Keratinocyte (primary cell): ENCODE measurements at regions not wholly inside any gene's neighbourhood (a gene's known extent, or its start where the extent isn't known, plus 50 kb on each side); places are given as distances from the start of the nearest gene placed in this dataset.

Source experiments
- DNase-seq: peaks from one replicate; pipeline ENCODE4 v3.0.0-alpha.2; 2011; ENCODE audit warnings: low read depth, missing footprints, low spot score
- FAIRE-seq: peaks from 2 replicates; lab custom pipeline; 2011; peaks lifted over from hg19 to GRCh38; lab: Jason Lieb, UNC
- H2AFZ ChIP-seq: 2 replicates; pipeline ENCODE4 v1.6.0; 2012; ENCODE audit warnings: low read length, control low read depth, inconsistent platforms; ENCODE audit not compliant: control insufficient read depth
- H3K27ac ChIP-seq: 2 replicates; pipeline ENCODE4 v1.5.1; 2011; ENCODE audit warnings: low read length; ENCODE audit not compliant: control insufficient read depth, insufficient read depth
- H3K27me3 ChIP-seq: 3 replicates; pipeline ENCODE4 v1.6.0; 2011; ENCODE audit warnings: low read length; ENCODE audit not compliant: control insufficient read depth, insufficient read depth; ENCODE audit errors: extremely low read depth
- H3K36me3 ChIP-seq, 2 experiments: 2 replicates in 1 of 2; 3 replicates in 1 of 2; pipeline ENCODE4 v1.5.1; 2011; ENCODE audit warnings: low read length in 2 of 2, mild to moderate bottlenecking in 1 of 2; ENCODE audit not compliant: control insufficient read depth in 2 of 2, insufficient read depth in 2 of 2; ENCODE audit errors: extremely low read depth in 1 of 2
- H3K4me1 ChIP-seq: 3 replicates; pipeline ENCODE4 v1.5.1; 2011; ENCODE audit warnings: low read length; ENCODE audit not compliant: control insufficient read depth, insufficient read depth; ENCODE audit errors: extremely low read depth
- H3K4me2 ChIP-seq: 3 replicates; pipeline ENCODE4 v1.6.0; 2011; ENCODE audit warnings: low read depth, low read length; ENCODE audit not compliant: control insufficient read depth, insufficient read depth; ENCODE audit errors: extremely low read depth
- H3K4me3 ChIP-seq, 3 experiments: fragments of 200-600 bp in 1 of 3; sonication (generic) in 1 of 3; 2 replicates in 2 of 3; 3 replicates in 1 of 3; pipeline ENCODE4 v1.5.1; 2011 to 2016; ENCODE audit warnings: low read length in 3 of 3, mild to moderate bottlenecking in 3 of 3, control low read depth in 2 of 3, inconsistent platforms in 1 of 3, low read depth in 1 of 3, mixed read lengths in 1 of 3, mixed run types in 1 of 3, moderate library complexity in 1 of 3; ENCODE audit not compliant: control insufficient read depth in 2 of 3, insufficient read depth in 2 of 3; ENCODE audit errors: extremely low read depth in 1 of 3
- H3K79me2 ChIP-seq: 2 replicates; pipeline ENCODE4 v1.6.0; 2012; ENCODE audit warnings: low read length; ENCODE audit not compliant: control insufficient read depth, insufficient read depth
- H3K9ac ChIP-seq: 3 replicates; pipeline ENCODE4 v1.6.0; 2011; ENCODE audit warnings: low read length; ENCODE audit not compliant: control insufficient read depth, insufficient read depth; ENCODE audit errors: extremely low read depth
- H3K9me1 ChIP-seq: 3 replicates; pipeline ENCODE4 v1.6.0; 2011; ENCODE audit warnings: low read length; ENCODE audit not compliant: control insufficient read depth, insufficient read depth; ENCODE audit errors: extremely low read depth
- H3K9me3 ChIP-seq: 2 replicates; pipeline ENCODE4 v1.5.1; 2012; ENCODE audit warnings: low read depth, low read length; ENCODE audit not compliant: control insufficient read depth
- H4K20me1 ChIP-seq: 3 replicates; pipeline ENCODE4 v1.6.0; 2011; ENCODE audit warnings: low read length; ENCODE audit not compliant: control insufficient read depth, insufficient read depth; ENCODE audit errors: extremely low read depth
- EZH2 ChIP-seq: IDR thresholded peaks from one replicate; pipeline ENCODE4 v1.6.1; 2012; ENCODE audit warnings: inconsistent platforms, mild to moderate bottlenecking, low read length, moderate library complexity
- dilution Hi-C: fragments of 300-500 bp; cut with MboI; formaldehyde crosslinking; loops from one replicate; pipeline ENCODE4 v1.7.0; 2020; ENCODE audit warnings: low sequenced_read_pairs; ENCODE audit not compliant: extremely low pct_ligation_motif_present
- TF ChIP-seq, protein P1 (sequence below), 3 experiments: IDR thresholded peaks in 1 of 3; conservative IDR thresholded peaks in 1 of 3; optimal IDR thresholded peaks in 1 of 3; 2 replicates in 2 of 3; 3 replicates in 1 of 3; pipeline versions ENCODE3 to v1.5.1; 2011; ENCODE audit warnings: low read length in 3 of 3, mild to moderate bottlenecking in 3 of 3, moderate library complexity in 2 of 3, control low read depth in 1 of 3, inconsistent platforms in 1 of 3; ENCODE audit not compliant: insufficient read depth in 2 of 3; ENCODE audit errors: extremely low read depth in 1 of 3

GRCh38 chr11:95363708-95364107 is 132.7 kb upstream of the SESN3 start:
- no peak overlapping the region for H2AFZ ChIP-seq
- peaks cover 35% of the 10 kb centered on the region for H3K4me1 ChIP-seq
- no peaks in the 10 kb centered on the region for H3K36me3 ChIP-seq
- H4K20me1 ChIP-seq, result no peaks in the 10 kb centered on the region
- H3K4me3 ChIP-seq, result no peak overlapping the region
- TF ChIP-seq, protein P1, sequence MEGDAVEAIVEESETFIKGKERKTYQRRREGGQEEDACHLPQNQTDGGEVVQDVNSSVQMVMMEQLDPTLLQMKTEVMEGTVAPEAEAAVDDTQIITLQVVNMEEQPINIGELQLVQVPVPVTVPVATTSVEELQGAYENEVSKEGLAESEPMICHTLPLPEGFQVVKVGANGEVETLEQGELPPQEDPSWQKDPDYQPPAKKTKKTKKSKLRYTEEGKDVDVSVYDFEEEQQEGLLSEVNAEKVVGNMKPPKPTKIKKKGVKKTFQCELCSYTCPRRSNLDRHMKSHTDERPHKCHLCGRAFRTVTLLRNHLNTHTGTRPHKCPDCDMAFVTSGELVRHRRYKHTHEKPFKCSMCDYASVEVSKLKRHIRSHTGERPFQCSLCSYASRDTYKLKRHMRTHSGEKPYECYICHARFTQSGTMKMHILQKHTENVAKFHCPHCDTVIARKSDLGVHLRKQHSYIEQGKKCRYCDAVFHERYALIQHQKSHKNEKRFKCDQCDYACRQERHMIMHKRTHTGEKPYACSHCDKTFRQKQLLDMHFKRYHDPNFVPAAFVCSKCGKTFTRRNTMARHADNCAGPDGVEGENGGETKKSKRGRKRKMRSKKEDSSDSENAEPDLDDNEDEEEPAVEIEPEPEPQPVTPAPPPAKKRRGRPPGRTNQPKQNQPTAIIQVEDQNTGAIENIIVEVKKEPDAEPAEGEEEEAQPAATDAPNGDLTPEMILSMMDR (optimal IDR thresholded peaks at IDR 0.05 in 1 of 3, IDR thresholded peaks at IDR 0.05 in 1 of 3, conservative IDR thresholded peaks at IDR 0.05 in 1 of 3; ENCODE audit: extremely low read depth in 1 of 3, insufficient read depth in 2 of 3, low read length in 3 of 3), result no peak
- no peak for TF ChIP-seq EZH2
- no peak overlapping the region for H3K9ac ChIP-seq
- no peaks in the 10 kb centered on the region for H3K9me1 ChIP-seq
- FAIRE-seq, result no peak
- no peaks in the 10 kb centered on the region for H3K9me3 ChIP-seq
- H3K79me2 ChIP-seq, result no peaks in the 10 kb centered on the region
- no peak overlapping the region for H3K4me2 ChIP-seq
- DNase-seq, result no peak
- no peak overlapping the region for H3K27ac ChIP-seq
- H3K27me3 ChIP-seq, result no peaks in the 10 kb centered on the region
- dilution Hi-C loops, result no loop called here

GRCh38 chr11:95363164-95363563 is 132.2 kb upstream of the SESN3 start:
- H3K36me3 ChIP-seq, result no peaks in the 10 kb centered on the region
- H3K4me3 ChIP-seq, result no peak overlapping the region
- no peaks in the 10 kb centered on the region for H3K79me2 ChIP-seq
- H3K27ac ChIP-seq, result no peak overlapping the region
- H2AFZ ChIP-seq, result peak overlapping the region; percentile 9
- no peaks in the 10 kb centered on the region for H3K9me1 ChIP-seq
- FAIRE-seq, result peak; percentile 61
- H3K27me3 ChIP-seq, result no peaks in the 10 kb centered on the region
- TF ChIP-seq, protein P1 (optimal IDR thresholded peaks at IDR 0.05 in 1 of 3, IDR thresholded peaks at IDR 0.05 in 1 of 3, conservative IDR thresholded peaks at IDR 0.05 in 1 of 3; ENCODE audit: extremely low read depth in 1 of 3, insufficient read depth in 2 of 3, low read length in 3 of 3), result no peak
- no peak for TF ChIP-seq EZH2
- no peak overlapping the region for H3K9ac ChIP-seq
- no peaks in the 10 kb centered on the region for H3K9me3 ChIP-seq
- no peak for DNase-seq
- H3K4me2 ChIP-seq, result no peak overlapping the region
- no peaks in the 10 kb centered on the region for H4K20me1 ChIP-seq
- H3K4me1 ChIP-seq, result peaks cover 35% of the 10 kb centered on the region
- dilution Hi-C loops, result no loop called here
